ENCODE measurements at regions not wholly inside any gene's neighbourhood (a gene's known extent, or its start where the extent isn't known, plus 50 kb on each side); places are given as distances from the start of the nearest gene placed in this dataset.

GRCh38 chr6:144673807-144674206, 388.7 kb downstream of the UTRN start:
- TF ChIP-seq, protein P1, sequence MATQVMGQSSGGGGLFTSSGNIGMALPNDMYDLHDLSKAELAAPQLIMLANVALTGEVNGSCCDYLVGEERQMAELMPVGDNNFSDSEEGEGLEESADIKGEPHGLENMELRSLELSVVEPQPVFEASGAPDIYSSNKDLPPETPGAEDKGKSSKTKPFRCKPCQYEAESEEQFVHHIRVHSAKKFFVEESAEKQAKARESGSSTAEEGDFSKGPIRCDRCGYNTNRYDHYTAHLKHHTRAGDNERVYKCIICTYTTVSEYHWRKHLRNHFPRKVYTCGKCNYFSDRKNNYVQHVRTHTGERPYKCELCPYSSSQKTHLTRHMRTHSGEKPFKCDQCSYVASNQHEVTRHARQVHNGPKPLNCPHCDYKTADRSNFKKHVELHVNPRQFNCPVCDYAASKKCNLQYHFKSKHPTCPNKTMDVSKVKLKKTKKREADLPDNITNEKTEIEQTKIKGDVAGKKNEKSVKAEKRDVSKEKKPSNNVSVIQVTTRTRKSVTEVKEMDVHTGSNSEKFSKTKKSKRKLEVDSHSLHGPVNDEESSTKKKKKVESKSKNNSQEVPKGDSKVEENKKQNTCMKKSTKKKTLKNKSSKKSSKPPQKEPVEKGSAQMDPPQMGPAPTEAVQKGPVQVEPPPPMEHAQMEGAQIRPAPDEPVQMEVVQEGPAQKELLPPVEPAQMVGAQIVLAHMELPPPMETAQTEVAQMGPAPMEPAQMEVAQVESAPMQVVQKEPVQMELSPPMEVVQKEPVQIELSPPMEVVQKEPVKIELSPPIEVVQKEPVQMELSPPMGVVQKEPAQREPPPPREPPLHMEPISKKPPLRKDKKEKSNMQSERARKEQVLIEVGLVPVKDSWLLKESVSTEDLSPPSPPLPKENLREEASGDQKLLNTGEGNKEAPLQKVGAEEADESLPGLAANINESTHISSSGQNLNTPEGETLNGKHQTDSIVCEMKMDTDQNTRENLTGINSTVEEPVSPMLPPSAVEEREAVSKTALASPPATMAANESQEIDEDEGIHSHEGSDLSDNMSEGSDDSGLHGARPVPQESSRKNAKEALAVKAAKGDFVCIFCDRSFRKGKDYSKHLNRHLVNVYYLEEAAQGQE (IDR thresholded peaks at IDR 0.05; ENCODE audit: low read depth) = no peak
- TF ChIP-seq ZBTB7A (IDR thresholded peaks at IDR 0.05; ENCODE audit: low read depth) (no peak), EGR1 (IDR thresholded peaks at IDR 0.05) (no peak), RAD21 (IDR thresholded peaks at IDR 0.05; ENCODE audit: low read depth) (no peak), FOXM1 (IDR thresholded peaks at IDR 0.05; ENCODE audit: borderline replicate concordance, low read depth) (no peak), NFIC (IDR thresholded peaks at IDR 0.05) (no peak)
- TF ChIP-seq, protein P2, sequence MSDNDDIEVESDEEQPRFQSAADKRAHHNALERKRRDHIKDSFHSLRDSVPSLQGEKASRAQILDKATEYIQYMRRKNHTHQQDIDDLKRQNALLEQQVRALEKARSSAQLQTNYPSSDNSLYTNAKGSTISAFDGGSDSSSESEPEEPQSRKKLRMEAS (IDR thresholded peaks at IDR 0.05) = no peak
- TF ChIP-seq, protein P3, sequence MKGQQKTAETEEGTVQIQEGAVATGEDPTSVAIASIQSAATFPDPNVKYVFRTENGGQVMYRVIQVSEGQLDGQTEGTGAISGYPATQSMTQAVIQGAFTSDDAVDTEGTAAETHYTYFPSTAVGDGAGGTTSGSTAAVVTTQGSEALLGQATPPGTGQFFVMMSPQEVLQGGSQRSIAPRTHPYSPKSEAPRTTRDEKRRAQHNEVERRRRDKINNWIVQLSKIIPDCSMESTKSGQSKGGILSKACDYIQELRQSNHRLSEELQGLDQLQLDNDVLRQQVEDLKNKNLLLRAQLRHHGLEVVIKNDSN (IDR thresholded peaks at IDR 0.05) = no peak

GRCh38 chr6:144675231-144675861, 390.2 kb downstream of the UTRN start:
- TF ChIP-seq TCF12 (IDR thresholded peaks at IDR 0.05; ENCODE audit: low read depth) (no peak), CEBPB (IDR thresholded peaks at IDR 0.05) (no peak), EP300 (IDR thresholded peaks at IDR 0.05; ENCODE audit: borderline replicate concordance) (no peak), CREB1 (IDR thresholded peaks at IDR 0.05; ENCODE audit: low read depth) (no peak), TAF1 (IDR thresholded peaks at IDR 0.05; ENCODE audit: low read depth) (no peak), TEAD4 (IDR thresholded peaks at IDR 0.05) (no peak), NFIC (IDR thresholded peaks at IDR 0.05) (no peak), YY1 (IDR thresholded peaks at IDR 0.05; ENCODE audit: low read depth) (no peak), ZBTB7A (IDR thresholded peaks at IDR 0.05; ENCODE audit: low read depth) (no peak), EGR1 (IDR thresholded peaks at IDR 0.05) (no peak), RAD21 (IDR thresholded peaks at IDR 0.05; ENCODE audit: low read depth) (no peak), FOXM1 (IDR thresholded peaks at IDR 0.05; ENCODE audit: borderline replicate concordance, low read depth) (no peak)
- TF ChIP-seq, protein P3 (IDR thresholded peaks at IDR 0.05) = no peak
- TF ChIP-seq, protein P2 (IDR thresholded peaks at IDR 0.05) = no peak
- TF ChIP-seq, protein P1 (IDR thresholded peaks at IDR 0.05; ENCODE audit: low read depth) = no peak

- TF ChIP-seq YY1 (IDR thresholded peaks at IDR 0.05; ENCODE audit: low read depth) (no peak), CREB1 (IDR thresholded peaks at IDR 0.05; ENCODE audit: low read depth) (no peak), TCF12 (IDR thresholded peaks at IDR 0.05; ENCODE audit: low read depth) (no peak), FOXM1 (IDR thresholded peaks at IDR 0.05; ENCODE audit: borderline replicate concordance, low read depth) (no peak), RAD21 (IDR thresholded peaks at IDR 0.05; ENCODE audit: low read depth) (no peak), CEBPB (IDR thresholded peaks at IDR 0.05) (no peak), EP300 (IDR thresholded peaks at IDR 0.05; ENCODE audit: borderline replicate concordance) (no peak), NFIC (IDR thresholded peaks at IDR 0.05) (no peak), TEAD4 (IDR thresholded peaks at IDR 0.05) (no peak), TAF1 (IDR thresholded peaks at IDR 0.05; ENCODE audit: low read depth) (no peak), EGR1 (IDR thresholded peaks at IDR 0.05) (no peak), ZBTB7A (IDR thresholded peaks at IDR 0.05; ENCODE audit: low read depth) (no peak)
- TF ChIP-seq, protein P3 (IDR thresholded peaks at IDR 0.05) = no peak
- TF ChIP-seq, protein P1 (IDR thresholded peaks at IDR 0.05; ENCODE audit: low read depth) = no peak
- TF ChIP-seq, protein P2 (IDR thresholded peaks at IDR 0.05) = no peak
These were observed 393.7 kb downstream of the UTRN start for GRCh38 chr6:144678844-144679243.
